CD4-positive, alpha-beta T cell treated with Interleukin-4 for 1 hour (primary cell): ENCODE measurements at regions not wholly inside any gene's neighbourhood (a gene's known extent, or its start where the extent isn't known, plus 50 kb on each side); places are given as distances from the start of the nearest gene placed in this dataset.
"Not testable (repeated sequence)": the region's sequence is repeated elsewhere in the genome, so short reads cannot be mapped to it uniquely, and the experiment has no call there.

Experiments
- DNase-seq, 2 donors: peaks; one replicate each; pipeline ENCODE4 v3.0.0-alpha.2; 2020 to 2022

GRCh38 chr22:47625531-47626427 lies 863.3 kb downstream of the TBC1D22A start:
- DNase-seq: peak in 1 of 2 donors; percentile 10

GRCh38 chr22:47625013-47625385 lies 862.5 kb downstream of the TBC1D22A start:
- no peak for DNase-seq

- DNase-seq: no peak
Measured at GRCh38 chr22:47624252-47625012, 862.0 kb downstream of the TBC1D22A start.

- no peak for DNase-seq
Measured at GRCh38 chr22:47623763-47624148, 861.3 kb downstream of the TBC1D22A start.

- DNase-seq: no peak
Measured at GRCh38 chr22:47623066-47623762, 860.8 kb downstream of the TBC1D22A start.

- DNase-seq: peak in 1 of 2 donors; percentile 5
Measured at GRCh38 chr22:47622541-47622940, 860.1 kb downstream of the TBC1D22A start.

- no peak for DNase-seq
Measured at GRCh38 chr22:47621253-47621652, 858.8 kb downstream of the TBC1D22A start.

GRCh38 chr22:47620391-47620790 lies 857.9 kb downstream of the TBC1D22A start:
- no peak for DNase-seq

GRCh38 chr22:47619631-47620030 lies 857.2 kb downstream of the TBC1D22A start:
- no peak for DNase-seq

GRCh38 chr22:47618180-47619010 lies 855.9 kb downstream of the TBC1D22A start:
- peak in 1 of 2 donors; percentile 9 for DNase-seq

- DNase-seq: no peak
Measured at GRCh38 chr22:47617186-47617585, 854.7 kb downstream of the TBC1D22A start.

GRCh38 chr22:47616396-47617020 lies 854.1 kb downstream of the TBC1D22A start:
- peak in 1 of 2 donors; percentile 4 for DNase-seq

GRCh38 chr22:47615051-47615450 lies 852.6 kb downstream of the TBC1D22A start:
- no peak for DNase-seq

- DNase-seq: no peak
Measured at GRCh38 chr22:47613606-47614350, 851.3 kb downstream of the TBC1D22A start.

- not testable (repeated sequence) for DNase-seq
Measured at GRCh38 chr22:47613181-47613580, 850.7 kb downstream of the TBC1D22A start.

- no peak for DNase-seq
Measured at GRCh38 chr22:47612311-47612910, 850.0 kb downstream of the TBC1D22A start.

GRCh38 chr22:47610764-47611163 lies 848.3 kb downstream of the TBC1D22A start:
- DNase-seq: no peak

- no peak for DNase-seq
Measured at GRCh38 chr22:47610281-47610680, 847.8 kb downstream of the TBC1D22A start.

GRCh38 chr22:47609653-47610052 lies 847.2 kb downstream of the TBC1D22A start:
- no peak for DNase-seq

- DNase-seq: no peak
Measured at GRCh38 chr22:47608421-47608820, 846.0 kb downstream of the TBC1D22A start.

- no peak for DNase-seq
Measured at GRCh38 chr22:47607486-47607885, 845.0 kb downstream of the TBC1D22A start.
